Ishikawa (cell line): ENCODE measurements at regions not wholly inside any gene's neighbourhood (a gene's known extent, or its start where the extent isn't known, plus 50 kb on each side); places are given as distances from the start of the nearest gene placed in this dataset.

Source experiments
- CEBPB ChIP-seq: IDR thresholded peaks from 2 replicates; pipeline ENCODE4 v1.6.1; 2012
- CREB1 ChIP-seq: IDR thresholded peaks from 2 replicates; pipeline ENCODE4 v1.6.1; 2012; ENCODE audit warnings: low read depth
- EGR1 ChIP-seq: IDR thresholded peaks from 2 replicates; pipeline ENCODE4 v1.6.1; 2012
- EP300 ChIP-seq: IDR thresholded peaks from 2 replicates; pipeline ENCODE4 v1.6.1; 2012; ENCODE audit warnings: borderline replicate concordance
- FOXM1 ChIP-seq: IDR thresholded peaks from 2 replicates; pipeline ENCODE4 v1.6.1; 2012; ENCODE audit warnings: low read depth, borderline replicate concordance
- MAX ChIP-seq: IDR thresholded peaks from 2 replicates; pipeline ENCODE4 v1.6.1; 2012
- NFIC ChIP-seq: IDR thresholded peaks from 2 replicates; pipeline ENCODE4 v1.6.1; 2012
- RAD21 ChIP-seq: IDR thresholded peaks from 2 replicates; pipeline ENCODE4 v1.6.1; 2012; ENCODE audit warnings: low read depth
- TAF1 ChIP-seq: IDR thresholded peaks from 2 replicates; pipeline ENCODE4 v1.6.1; 2012; ENCODE audit warnings: low read depth, mild to moderate bottlenecking
- TCF12 ChIP-seq: IDR thresholded peaks from 2 replicates; pipeline ENCODE4 v1.6.1; 2012; ENCODE audit warnings: low read depth
- TEAD4 ChIP-seq: IDR thresholded peaks from 2 replicates; pipeline ENCODE4 v1.6.1; 2012
- USF1 ChIP-seq: IDR thresholded peaks from 2 replicates; pipeline ENCODE4 v1.6.1; 2012
- YY1 ChIP-seq: IDR thresholded peaks from 2 replicates; pipeline ENCODE4 v1.6.1; 2012; ENCODE audit warnings: low read depth
- ZBTB7A ChIP-seq: IDR thresholded peaks from 2 replicates; pipeline ENCODE4 v1.6.1; 2012; ENCODE audit warnings: low read depth
- TF ChIP-seq, protein P1 (sequence below): IDR thresholded peaks from 2 replicates; pipeline ENCODE4 v1.6.1; 2012; ENCODE audit warnings: low read depth, mild to moderate bottlenecking

DNA sequence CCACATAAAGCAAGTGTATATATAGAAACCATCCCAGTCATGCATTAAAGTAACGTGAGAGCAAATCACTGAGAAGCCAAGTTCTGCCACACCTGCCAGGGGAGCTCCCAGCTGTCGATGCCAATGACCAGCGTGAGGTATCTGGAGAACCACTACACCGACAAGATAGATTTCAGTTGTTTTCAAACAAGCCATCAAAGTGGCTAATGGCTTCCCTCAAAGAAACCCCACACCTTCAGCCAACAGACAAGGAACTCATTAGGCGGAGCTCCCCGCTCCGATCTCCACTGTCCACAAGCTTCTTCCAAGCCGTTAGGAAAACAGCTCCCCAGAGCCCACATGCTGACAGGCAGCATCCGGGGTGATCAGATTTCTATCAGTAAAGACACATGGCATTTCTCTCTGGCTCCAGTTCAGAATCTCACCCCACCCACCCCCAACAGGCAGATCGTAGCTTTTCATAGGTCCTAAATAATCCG, 54.2 kb upstream of the SPATA12 start:
- TF ChIP-seq ZBTB7A (no peak), MAX (peak; percentile 70), TCF12 (peak; percentile 58), FOXM1 (no peak), NFIC (peak; percentile 75), TAF1 (0 out of 2 replicates have a peak, but pooled peaks have one; percentile 18), CREB1 (no peak)
- TF ChIP-seq, protein P1, sequence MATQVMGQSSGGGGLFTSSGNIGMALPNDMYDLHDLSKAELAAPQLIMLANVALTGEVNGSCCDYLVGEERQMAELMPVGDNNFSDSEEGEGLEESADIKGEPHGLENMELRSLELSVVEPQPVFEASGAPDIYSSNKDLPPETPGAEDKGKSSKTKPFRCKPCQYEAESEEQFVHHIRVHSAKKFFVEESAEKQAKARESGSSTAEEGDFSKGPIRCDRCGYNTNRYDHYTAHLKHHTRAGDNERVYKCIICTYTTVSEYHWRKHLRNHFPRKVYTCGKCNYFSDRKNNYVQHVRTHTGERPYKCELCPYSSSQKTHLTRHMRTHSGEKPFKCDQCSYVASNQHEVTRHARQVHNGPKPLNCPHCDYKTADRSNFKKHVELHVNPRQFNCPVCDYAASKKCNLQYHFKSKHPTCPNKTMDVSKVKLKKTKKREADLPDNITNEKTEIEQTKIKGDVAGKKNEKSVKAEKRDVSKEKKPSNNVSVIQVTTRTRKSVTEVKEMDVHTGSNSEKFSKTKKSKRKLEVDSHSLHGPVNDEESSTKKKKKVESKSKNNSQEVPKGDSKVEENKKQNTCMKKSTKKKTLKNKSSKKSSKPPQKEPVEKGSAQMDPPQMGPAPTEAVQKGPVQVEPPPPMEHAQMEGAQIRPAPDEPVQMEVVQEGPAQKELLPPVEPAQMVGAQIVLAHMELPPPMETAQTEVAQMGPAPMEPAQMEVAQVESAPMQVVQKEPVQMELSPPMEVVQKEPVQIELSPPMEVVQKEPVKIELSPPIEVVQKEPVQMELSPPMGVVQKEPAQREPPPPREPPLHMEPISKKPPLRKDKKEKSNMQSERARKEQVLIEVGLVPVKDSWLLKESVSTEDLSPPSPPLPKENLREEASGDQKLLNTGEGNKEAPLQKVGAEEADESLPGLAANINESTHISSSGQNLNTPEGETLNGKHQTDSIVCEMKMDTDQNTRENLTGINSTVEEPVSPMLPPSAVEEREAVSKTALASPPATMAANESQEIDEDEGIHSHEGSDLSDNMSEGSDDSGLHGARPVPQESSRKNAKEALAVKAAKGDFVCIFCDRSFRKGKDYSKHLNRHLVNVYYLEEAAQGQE, result 0 out of 2 replicates have a peak, but pooled peaks have one; percentile 7

GRCh38 chr3:57004229-57004628, 56.2 kb upstream of the SPATA12 start:
- TF ChIP-seq, protein P1, result no peak
- TF ChIP-seq TCF12 (no peak), EP300 (no peak), TAF1 (no peak), MAX (no peak), ZBTB7A (no peak), CREB1 (no peak), EGR1 (no peak), NFIC (no peak), CEBPB (no peak), FOXM1 (no peak), USF1 (no peak), YY1 (no peak), TEAD4 (no peak)

GRCh38 chr3:57003676-57004075, 56.8 kb upstream of the SPATA12 start:
- TF ChIP-seq TEAD4 (0 out of 2 replicates have a peak, but pooled peaks have one; percentile 13), YY1 (no peak)

DNA sequence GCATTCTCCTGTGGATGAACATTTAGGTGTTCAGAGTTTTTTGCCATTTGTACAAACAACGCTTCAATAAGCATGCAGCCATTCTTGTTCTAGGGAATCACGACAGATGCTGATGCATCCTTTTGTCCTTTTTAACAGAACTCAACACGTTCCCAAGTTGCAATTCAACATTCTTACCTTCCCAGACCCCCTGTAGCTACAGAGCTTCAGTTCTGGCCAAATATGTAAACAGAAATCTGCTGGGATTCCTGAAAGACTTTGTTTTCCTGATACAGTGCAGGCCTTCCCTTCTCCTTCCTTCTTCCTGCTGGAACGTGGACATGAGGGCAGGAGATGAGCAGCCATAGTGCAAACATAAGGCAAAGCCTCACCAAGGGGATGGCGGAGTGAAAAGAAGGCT, 59.1 kb upstream of the SPATA12 start:
- TF ChIP-seq CEBPB, result no peak
- no peak for TF ChIP-seq TAF1
- TF ChIP-seq CREB1, result no peak
- TF ChIP-seq RAD21, result no peak
- no peak for TF ChIP-seq YY1
- TF ChIP-seq, protein P1, result no peak
- TF ChIP-seq EP300, result no peak
- no peak for TF ChIP-seq EGR1
- TF ChIP-seq USF1, result no peak
- no peak for TF ChIP-seq ZBTB7A
- TF ChIP-seq MAX, result no peak
- TF ChIP-seq NFIC, result no peak

- no peak for TF ChIP-seq TAF1
- no peak for TF ChIP-seq TCF12
- no peak for TF ChIP-seq NFIC
- no peak for TF ChIP-seq MAX
- TF ChIP-seq EGR1, result no peak
- no peak for TF ChIP-seq USF1
- TF ChIP-seq TEAD4, result no peak
- TF ChIP-seq YY1, result no peak
- TF ChIP-seq CEBPB, result no peak
- TF ChIP-seq, protein P1, result no peak
- no peak for TF ChIP-seq FOXM1
- no peak for TF ChIP-seq CREB1
These were observed 60.5 kb upstream of the SPATA12 start for GRCh38 chr3:57000012-57000411.
